GM12874 (cell line): ENCODE measurements at regions not wholly inside any gene's neighbourhood (a gene's known extent, or its start where the extent isn't known, plus 50 kb on each side); places are given as distances from the start of the nearest gene placed in this dataset.

Experiments used
- CTCF ChIP-seq: IDR thresholded peaks from 2 replicates; pipeline ENCODE4 v1.5.1; 2011; ENCODE audit warnings: low read depth, mild to moderate bottlenecking, control low read depth, low read length, moderate library complexity; ENCODE audit not compliant: insufficient read depth

GRCh38 chr14:85172889-85173477 is 357.0 kb upstream of the FLRT2 start:
- TF ChIP-seq CTCF, result no peak

GRCh38 chr14:85175556-85175955 is 354.4 kb upstream of the FLRT2 start:
- TF ChIP-seq CTCF, result no peak

- TF ChIP-seq CTCF, result no peak
Measured at GRCh38 chr14:85178864-85179263, 351.1 kb upstream of the FLRT2 start.

GRCh38 chr14:85180876-85181275 is 349.1 kb upstream of the FLRT2 start:
- no peak for TF ChIP-seq CTCF

- TF ChIP-seq CTCF, result no peak
Measured at GRCh38 chr14:85182282-85182681, 347.7 kb upstream of the FLRT2 start.

GRCh38 chr14:85186082-85186481 is 343.9 kb upstream of the FLRT2 start:
- TF ChIP-seq CTCF, result no peak

GRCh38 chr14:85187521-85187920 is 342.4 kb upstream of the FLRT2 start:
- TF ChIP-seq CTCF, result no peak
